Testis (tissue), 2 donors: ENCODE measurements at regions not wholly inside any gene's neighbourhood (a gene's known extent, or its start where the extent isn't known, plus 50 kb on each side); places are given as distances from the start of the nearest gene placed in this dataset.

Experiments used
- DNase-seq: peaks from one replicate; pipeline ENCODE4 v3.0.0-alpha.2; 2019
- H3K27ac ChIP-seq, 2 donors: fragments of 200-600 bp; sonication (generic); one replicate each; pipeline ENCODE4 v1.5.1; 2019
- H3K27me3 ChIP-seq: fragments of 200-600 bp; sonication (generic); one replicate; pipeline ENCODE4 v1.5.1; 2019
- H3K36me3 ChIP-seq: fragments of 200-600 bp; sonication (generic); one replicate; pipeline ENCODE4 v1.5.1; 2017; ENCODE audit warnings: low read depth; ENCODE audit errors: missing control alignments
- H3K4me1 ChIP-seq: fragments of 200-600 bp; sonication (generic); one replicate; pipeline ENCODE4 v1.5.1; 2019
- H3K4me3 ChIP-seq, 2 donors: fragments of 200-600 bp; sonication (generic); one replicate each; pipeline ENCODE4 v1.5.1; 2017 to 2019
- H3K9me3 ChIP-seq: fragments of 200-600 bp; sonication (generic); one replicate; pipeline ENCODE4 v1.5.1; 2017
- CTCF ChIP-seq, 3 experiments: fragments of 450-650 bp in 2 of 3; fragments of 200-600 bp in 1 of 3; sonication (generic) in 1 of 3; IDR thresholded peaks; one replicate each; pipeline ENCODE4 v1.5.1; 2016 to 2019; ENCODE audit warnings: antibody characterized with exemption in 3 of 3, mild to moderate bottlenecking in 2 of 3, moderate library complexity in 1 of 3
- POLR2A ChIP-seq: fragments of 450-650 bp; IDR thresholded peaks from one replicate; pipeline ENCODE4 v1.6.1; 2017; ENCODE audit warnings: antibody characterized with exemption, mild to moderate bottlenecking, moderate library complexity
- WGBS, 2 donors: methylation state at CpG; one replicate each; pipeline ENCODE4 v1.1.5; 2018; 5-methylcytosine and 5-hydroxymethylcytosine counted together
- intact Hi-C: fragments of 100-400 bp; cut with DNase I; formaldehyde crosslinking; loops from one replicate; pipeline ENCODE4 v1.15.1; 2023; ENCODE audit warnings: low total_unique reads

GRCh38 chr21:38671773-38672172 lies 134.0 kb upstream of the ETS2 start:
- no peaks in the 10 kb centered on the region for H3K27me3 ChIP-seq
- peaks cover 5% of the 10 kb centered on the region for H3K4me1 ChIP-seq
- H3K9me3 ChIP-seq, result no peaks in the 10 kb centered on the region
- H3K36me3 ChIP-seq, result no peaks in the 10 kb centered on the region
- no peak overlapping the region for H3K27ac ChIP-seq
- TF ChIP-seq CTCF (IDR thresholded peaks at IDR 0.05), result no peak
- no peak for TF ChIP-seq POLR2A
- intact Hi-C loops, result no loop called here
- no peak overlapping the region for H3K4me3 ChIP-seq
- 44 to 54% methylated on average over 6 of the region's 6 CpGs for WGBS, 2 donors
- DNase-seq, result no peak

GRCh38 chr21:38675182-38675824 lies 130.4 kb upstream of the ETS2 start:
- no peaks in the 10 kb centered on the region for H3K9me3 ChIP-seq
- no peak for TF ChIP-seq POLR2A
- no peak for TF ChIP-seq CTCF (IDR thresholded peaks at IDR 0.05)
- H3K27ac ChIP-seq, result no peak overlapping the region
- H3K27me3 ChIP-seq, result no peaks in the 10 kb centered on the region
- no peak for DNase-seq
- 57 to 71% methylated on average over 22 of the region's 22 CpGs for WGBS, 2 donors
- intact Hi-C loops, result no loop called here
- no peaks in the 10 kb centered on the region for H3K36me3 ChIP-seq
- peaks cover 5% of the 10 kb centered on the region for H3K4me1 ChIP-seq
- H3K4me3 ChIP-seq, result no peak overlapping the region

- H3K36me3 ChIP-seq, result no peaks in the 10 kb centered on the region
- intact Hi-C loops, result no loop called here
- H3K4me1 ChIP-seq, result no peaks in the 10 kb centered on the region
- H3K27me3 ChIP-seq, result no peaks in the 10 kb centered on the region
- no peaks in the 10 kb centered on the region for H3K9me3 ChIP-seq
- H3K27ac ChIP-seq, result no peak overlapping the region
- no peak for DNase-seq
- H3K4me3 ChIP-seq, result no peak overlapping the region
- TF ChIP-seq CTCF (IDR thresholded peaks at IDR 0.05), result no peak
- no peak for TF ChIP-seq POLR2A
Observed at GRCh38 chr21:38678827-38679226, 126.9 kb upstream of the ETS2 start.

- H3K27me3 ChIP-seq, result no peaks in the 10 kb centered on the region
- no peak for DNase-seq
- no peak overlapping the region for H3K27ac ChIP-seq
- TF ChIP-seq CTCF (IDR thresholded peaks at IDR 0.05), result no peak
- no peak for TF ChIP-seq POLR2A
- no peaks in the 10 kb centered on the region for H3K9me3 ChIP-seq
- intact Hi-C loops, result no loop called here
- 64 to 67% methylated on average over 4 of the region's 4 CpGs for WGBS, 2 donors
- H3K4me3 ChIP-seq, result no peak overlapping the region
- no peaks in the 10 kb centered on the region for H3K36me3 ChIP-seq
- no peaks in the 10 kb centered on the region for H3K4me1 ChIP-seq
Observed at GRCh38 chr21:38679534-38679933, 126.2 kb upstream of the ETS2 start.

- no peak for DNase-seq
- intact Hi-C loops, result no loop called here
- TF ChIP-seq POLR2A (no peak), CTCF (IDR thresholded peaks at IDR 0.05) (no peak)
- Histone ChIP-seq H3K9me3 (no peaks in the 10 kb centered on the region), H3K27me3 (no peaks in the 10 kb centered on the region), H3K36me3 (no peaks in the 10 kb centered on the region), H3K27ac (no peak overlapping the region), H3K4me3 (no peak overlapping the region), H3K4me1 (no peaks in the 10 kb centered on the region)
- WGBS, 2 donors, result 72 to 88% methylated on average over 3 of the region's 3 CpGs
Observed at GRCh38 chr21:38680401-38680800, 125.3 kb upstream of the ETS2 start.
